ENCODE measurements at regions not wholly inside any gene's neighbourhood (a gene's known extent, or its start where the extent isn't known, plus 50 kb on each side); places are given as distances from the start of the nearest gene placed in this dataset.

GRCh38 chr20:60804240-60804917 is 447.7 kb upstream of the CDH4 start:
- no peak for DNase-seq (ENCODE audit: low read depth)

GRCh38 chr20:60804918-60805630 is 447.0 kb upstream of the CDH4 start:
- no peak for DNase-seq (ENCODE audit: low read depth)

GRCh38 chr20:60806354-60806753 is 445.7 kb upstream of the CDH4 start:
- DNase-seq (ENCODE audit: low read depth) = no peak

- no peak for DNase-seq (ENCODE audit: low read depth)
Measured at GRCh38 chr20:60806824-60807223, 445.2 kb upstream of the CDH4 start.

- no peak for DNase-seq (ENCODE audit: low read depth)
Measured at GRCh38 chr20:60808003-60808672, 443.9 kb upstream of the CDH4 start.

- DNase-seq (ENCODE audit: low read depth) = no peak
Measured at GRCh38 chr20:60808701-60809100, 443.4 kb upstream of the CDH4 start.

- DNase-seq (ENCODE audit: low read depth) = no peak
Measured at GRCh38 chr20:60810561-60810960, 441.5 kb upstream of the CDH4 start.

GRCh38 chr20:60812561-60812960 is 439.5 kb upstream of the CDH4 start:
- no peak for DNase-seq (ENCODE audit: low read depth)

GRCh38 chr20:60813066-60813465 is 439.0 kb upstream of the CDH4 start:
- no peak for DNase-seq (ENCODE audit: low read depth)

GRCh38 chr20:60815656-60816055 is 436.4 kb upstream of the CDH4 start:
- no peak for DNase-seq (ENCODE audit: low read depth)

GRCh38 chr20:60816901-60817300 is 435.2 kb upstream of the CDH4 start:
- DNase-seq (ENCODE audit: low read depth) = no peak

GRCh38 chr20:60817891-60818290 is 434.2 kb upstream of the CDH4 start:
- no peak for DNase-seq (ENCODE audit: low read depth)

- DNase-seq (ENCODE audit: low read depth) = no peak
Measured at GRCh38 chr20:60819511-60819910, 432.6 kb upstream of the CDH4 start.

GRCh38 chr20:60820149-60820548 is 431.9 kb upstream of the CDH4 start:
- no peak for DNase-seq (ENCODE audit: low read depth)

GRCh38 chr20:60820918-60821317 is 431.1 kb upstream of the CDH4 start:
- DNase-seq (ENCODE audit: low read depth) = no peak

- DNase-seq (ENCODE audit: low read depth) = no peak
Measured at GRCh38 chr20:60822699-60823607, 429.1 kb upstream of the CDH4 start.

GRCh38 chr20:60835876-60836275 is 416.2 kb upstream of the CDH4 start:
- DNase-seq (ENCODE audit: low read depth) = no peak

GRCh38 chr20:60837173-60837770 is 414.8 kb upstream of the CDH4 start:
- no peak for DNase-seq (ENCODE audit: low read depth)

- no peak for DNase-seq (ENCODE audit: low read depth)
Measured at GRCh38 chr20:60838297-60838696, 413.8 kb upstream of the CDH4 start.

GRCh38 chr20:60840971-60841370 is 411.1 kb upstream of the CDH4 start:
- no peak for DNase-seq (ENCODE audit: low read depth)

- DNase-seq (ENCODE audit: low read depth) = no peak
Measured at GRCh38 chr20:60845146-60845545, 406.9 kb upstream of the CDH4 start.
